Left lung (tissue), 4 donors: ENCODE measurements at regions not wholly inside any gene's neighbourhood (a gene's known extent, or its start where the extent isn't known, plus 50 kb on each side); places are given as distances from the start of the nearest gene placed in this dataset.

Experiments
- ATAC-seq: fragments of 200-7000 bp; cut with Tn5 transposase; one replicate; pipeline ENCODE4 v1.9.1; 2020; ENCODE audit warnings: moderate library complexity
- DNase-seq, 4 donors: peaks; one replicate each; pipeline ENCODE4 v3.0.0-alpha.2; 2013 to 2020
- H3K27ac ChIP-seq, 2 donors: fragments of 200-600 bp; sonication (generic) in 1 of 2; one replicate each; pipeline versions ENCODE4 v1.5.0 to v1.8.0; 2020 to 2021
- H3K27me3 ChIP-seq, 2 donors: fragments of 200-600 bp; sonication (generic) in 1 of 2; one replicate each; pipeline versions ENCODE4 v1.5.0 to v1.8.0; 2020 to 2021
- H3K36me3 ChIP-seq, 2 donors: fragments of 200-600 bp; sonication (generic) in 1 of 2; one replicate each; pipeline versions ENCODE4 v1.5.0 to v1.8.0; 2020 to 2021
- H3K4me1 ChIP-seq, 2 donors: fragments of 200-600 bp; one replicate each; pipeline ENCODE4 v1.8.0; 2021
- H3K4me3 ChIP-seq, 2 donors: fragments of 200-600 bp; sonication (generic) in 1 of 2; one replicate each; pipeline versions ENCODE4 v1.5.0 to v1.8.0; 2020 to 2021; ENCODE audit warnings: mild to moderate bottlenecking in 1 of 2
- H3K9me3 ChIP-seq, 2 donors: fragments of 200-600 bp; sonication (generic) in 1 of 2; one replicate each; pipeline versions ENCODE4 v1.5.0 to v1.8.0; 2020 to 2021
- intact Hi-C, 2 donors: fragments of 100-400 bp; cut with DNase I; formaldehyde crosslinking; loops; one replicate each; pipeline versions ENCODE4 v1.11.2 to v1.14.2; 2022
- TF ChIP-seq, protein P1 (sequence below), 2 donors: fragments of 200-600 bp; sonication (generic) in 1 of 2; IDR thresholded peaks; one replicate each; pipeline versions ENCODE4 v1.5.0 to v1.8.0; 2021; ENCODE audit warnings: antibody characterized with exemption in 2 of 2
- donor health status: DM: no; HTN: yes; CAD: no.
- donor health status: DM: no; HTN: no; CAD: no.

DNA sequence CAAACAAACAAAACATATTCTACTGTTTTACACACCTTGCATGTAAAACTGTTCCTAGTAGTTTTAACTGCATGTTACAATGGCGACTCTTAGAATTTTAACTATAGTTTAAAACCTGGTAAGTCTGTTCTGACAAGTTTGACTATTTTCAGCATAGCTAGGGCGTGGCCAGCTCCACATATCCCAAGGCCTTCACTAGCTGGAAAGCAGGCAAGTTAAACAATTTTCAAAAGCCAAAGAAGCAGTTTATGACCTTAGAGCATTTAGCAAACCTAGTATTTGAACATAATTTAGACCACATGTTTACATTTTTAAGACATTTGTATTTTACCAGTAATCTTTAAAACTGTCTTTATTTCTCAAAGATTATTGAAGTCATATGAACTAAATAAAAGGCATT, 402.8 kb upstream of the SYT4 start:
- no peak for DNase-seq
- Histone ChIP-seq H3K27me3 (no peaks in the 10 kb centered on the region), H3K36me3 (no peaks in the 10 kb centered on the region), H3K4me3 (no peak overlapping the region), H3K4me1 (no peaks in the 10 kb centered on the region), H3K9me3 (no peaks in the 10 kb centered on the region), H3K27ac (no peak overlapping the region)
- ATAC-seq, result no peak
- intact Hi-C loops, result no loop called here
- TF ChIP-seq, protein P1, sequence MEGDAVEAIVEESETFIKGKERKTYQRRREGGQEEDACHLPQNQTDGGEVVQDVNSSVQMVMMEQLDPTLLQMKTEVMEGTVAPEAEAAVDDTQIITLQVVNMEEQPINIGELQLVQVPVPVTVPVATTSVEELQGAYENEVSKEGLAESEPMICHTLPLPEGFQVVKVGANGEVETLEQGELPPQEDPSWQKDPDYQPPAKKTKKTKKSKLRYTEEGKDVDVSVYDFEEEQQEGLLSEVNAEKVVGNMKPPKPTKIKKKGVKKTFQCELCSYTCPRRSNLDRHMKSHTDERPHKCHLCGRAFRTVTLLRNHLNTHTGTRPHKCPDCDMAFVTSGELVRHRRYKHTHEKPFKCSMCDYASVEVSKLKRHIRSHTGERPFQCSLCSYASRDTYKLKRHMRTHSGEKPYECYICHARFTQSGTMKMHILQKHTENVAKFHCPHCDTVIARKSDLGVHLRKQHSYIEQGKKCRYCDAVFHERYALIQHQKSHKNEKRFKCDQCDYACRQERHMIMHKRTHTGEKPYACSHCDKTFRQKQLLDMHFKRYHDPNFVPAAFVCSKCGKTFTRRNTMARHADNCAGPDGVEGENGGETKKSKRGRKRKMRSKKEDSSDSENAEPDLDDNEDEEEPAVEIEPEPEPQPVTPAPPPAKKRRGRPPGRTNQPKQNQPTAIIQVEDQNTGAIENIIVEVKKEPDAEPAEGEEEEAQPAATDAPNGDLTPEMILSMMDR (IDR thresholded peaks at IDR 0.05), result no peak

DNA sequence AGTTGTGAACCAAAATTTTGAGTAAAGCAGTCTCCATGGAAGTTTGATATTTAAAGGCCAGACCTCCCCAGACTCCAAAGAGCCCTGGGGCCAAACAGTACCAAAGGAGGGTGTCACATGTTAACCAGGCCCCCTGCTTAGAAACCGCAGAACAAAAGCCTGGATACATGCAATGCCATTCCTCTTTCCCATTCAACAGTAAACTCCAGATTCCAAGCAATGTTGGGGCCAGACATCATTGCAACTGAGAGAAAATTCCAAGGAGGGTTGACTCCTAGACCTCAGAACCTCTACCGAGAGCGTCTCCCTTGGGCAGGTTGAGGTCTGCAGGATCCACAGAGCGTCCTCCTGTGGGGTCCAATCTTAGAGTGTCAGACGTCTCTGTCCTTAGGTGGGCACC, 404.4 kb upstream of the SYT4 start:
- H3K27me3 ChIP-seq, result no peaks in the 10 kb centered on the region
- no peaks in the 10 kb centered on the region for H3K9me3 ChIP-seq
- H3K4me3 ChIP-seq, result no peak overlapping the region
- no peak for DNase-seq
- TF ChIP-seq, protein P1 (IDR thresholded peaks at IDR 0.05), result no peak
- H3K27ac ChIP-seq, result no peak overlapping the region
- H3K36me3 ChIP-seq, result no peaks in the 10 kb centered on the region
- no peak for ATAC-seq
- no peaks in the 10 kb centered on the region for H3K4me1 ChIP-seq
- intact Hi-C loops, result no loop called here

DNA sequence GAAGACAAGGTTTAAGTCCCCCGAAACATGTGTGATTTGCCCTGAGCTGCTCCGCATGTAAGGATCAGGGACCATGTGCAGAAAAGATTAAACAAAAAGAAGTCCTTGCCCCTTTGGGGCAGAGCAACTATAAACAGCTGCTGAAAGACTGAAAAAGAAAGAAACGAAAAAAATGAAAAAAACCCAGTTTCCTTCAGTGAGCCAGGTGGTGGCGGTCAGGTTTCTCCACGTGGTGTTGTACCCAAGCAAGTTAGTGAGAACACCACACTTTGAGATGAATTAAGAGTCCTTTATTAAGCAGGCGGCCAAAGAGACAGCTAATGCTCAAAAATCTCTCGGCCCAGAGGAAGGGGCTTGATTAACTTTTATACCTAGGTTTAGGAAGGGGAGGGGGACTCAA, 404.9 kb upstream of the SYT4 start:
- DNase-seq (no peak), ATAC-seq (no peak)
- no peak overlapping the region for H3K27ac ChIP-seq
- H3K36me3 ChIP-seq, result no peaks in the 10 kb centered on the region
- intact Hi-C loops, result no loop called here
- H3K4me1 ChIP-seq, result no peaks in the 10 kb centered on the region
- H3K27me3 ChIP-seq, result no peaks in the 10 kb centered on the region
- no peak overlapping the region for H3K4me3 ChIP-seq
- TF ChIP-seq, protein P1 (IDR thresholded peaks at IDR 0.05), result no peak
- H3K9me3 ChIP-seq, result no peaks in the 10 kb centered on the region

DNA sequence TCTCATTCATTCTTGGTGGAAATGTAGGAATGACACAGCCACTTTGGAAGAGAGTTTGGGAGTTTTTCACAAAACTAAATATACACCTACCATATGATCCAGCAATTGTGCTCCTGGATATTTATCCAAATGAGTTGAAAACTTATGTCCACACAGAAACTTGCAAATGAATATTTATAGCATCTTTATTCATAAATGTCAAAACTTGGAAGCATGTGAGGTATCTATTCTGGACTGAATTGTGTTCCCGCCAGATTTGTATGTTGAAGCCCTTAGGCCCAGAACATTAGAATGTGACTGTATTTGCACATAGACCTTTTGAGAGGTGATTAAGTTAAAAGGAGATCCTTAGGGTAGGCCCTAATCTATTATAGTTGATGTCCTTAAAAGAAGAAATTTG, 409.4 kb upstream of the SYT4 start:
- H3K4me1 ChIP-seq, result no peaks in the 10 kb centered on the region
- ATAC-seq (no peak), DNase-seq (no peak)
- TF ChIP-seq, protein P1 (IDR thresholded peaks at IDR 0.05), result no peak
- H3K4me3 ChIP-seq, result no peak overlapping the region
- peaks cover 0 to 11% of the 10 kb centered on the region in 2 donors for H3K9me3 ChIP-seq
- H3K27me3 ChIP-seq, result no peaks in the 10 kb centered on the region
- intact Hi-C loops, result no loop called here
- no peak overlapping the region for H3K27ac ChIP-seq
- no peaks in the 10 kb centered on the region for H3K36me3 ChIP-seq

DNA sequence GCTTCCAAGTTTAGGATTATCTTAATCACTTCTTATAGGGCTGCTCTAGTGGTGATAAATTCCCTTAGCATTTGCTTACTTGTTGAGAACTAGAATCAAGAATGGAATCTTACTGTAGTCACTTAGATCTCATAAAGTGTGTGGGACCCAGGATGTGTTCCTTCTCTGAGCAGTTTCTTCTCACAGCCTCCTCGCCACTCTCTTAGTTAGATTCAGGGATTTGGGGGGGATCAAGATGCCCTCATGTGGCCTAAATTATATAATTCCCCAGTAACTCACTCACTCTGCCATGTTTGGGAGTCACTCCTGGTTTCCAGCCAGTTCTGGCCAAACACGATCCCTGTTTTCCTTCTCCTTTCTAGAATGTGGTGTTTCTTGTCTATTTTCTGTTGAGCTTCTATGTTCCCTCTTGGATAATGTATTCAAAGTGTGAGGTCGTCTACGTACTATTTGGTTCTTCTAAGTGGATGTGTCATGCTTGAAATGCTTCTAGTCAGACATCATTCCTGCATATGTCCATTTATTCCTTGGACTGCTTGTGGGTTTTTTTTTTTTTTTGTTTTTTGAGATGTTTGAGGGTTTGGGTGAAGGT, 414.9 kb upstream of the SYT4 start:
- TF ChIP-seq, protein P1 (IDR thresholded peaks at IDR 0.05), result no peak
- Histone ChIP-seq H3K27me3 (no peaks in the 10 kb centered on the region), H3K9me3 (peaks cover 0 to 11% of the 10 kb centered on the region in 2 donors), H3K4me1 (no peaks in the 10 kb centered on the region), H3K27ac (no peak overlapping the region), H3K4me3 (no peak overlapping the region), H3K36me3 (no peaks in the 10 kb centered on the region)
- intact Hi-C loops, result no loop called here
- ATAC-seq, result no peak
- DNase-seq, result no peak
